HG03378 (cell line): ENCODE measurements at regions not wholly inside any gene's neighbourhood (a gene's known extent, or its start where the extent isn't known, plus 50 kb on each side); places are given as distances from the start of the nearest gene placed in this dataset.
"Not testable (repeated sequence)": the region's sequence is repeated elsewhere in the genome, so short reads cannot be mapped to it uniquely, and the experiment has no call there.

ENCODE experiments used
- ATAC-seq: cut with Tn5 transposase; IDR thresholded peaks from one replicate; pipeline ENCODE4 v1.9.1; 2021; ENCODE audit warnings: mild to moderate bottlenecking, moderate library complexity; ENCODE audit not compliant: unreplicated experiment

- no peak for ATAC-seq
Observed at GRCh38 chr17:31684901-31685300, 174.1 kb downstream of the COPRS start.

- ATAC-seq = no peak
Observed at GRCh38 chr17:31680126-31680525, 178.9 kb downstream of the COPRS start.

GRCh38 chr17:31679667-31680066 lies 179.4 kb downstream of the COPRS start:
- ATAC-seq = no peak

GRCh38 chr17:31678431-31678830 lies 180.6 kb downstream of the COPRS start:
- ATAC-seq = no peak

- no peak for ATAC-seq
Observed at GRCh38 chr17:31677681-31678080, 181.4 kb downstream of the COPRS start.

- no peak for ATAC-seq
Observed at GRCh38 chr17:31677036-31677435, 182.0 kb downstream of the COPRS start.

- ATAC-seq = not testable (repeated sequence)
Observed at GRCh38 chr17:31675392-31675791, 183.7 kb downstream of the COPRS start.

- no peak for ATAC-seq
Observed at GRCh38 chr17:31674717-31675349, 184.2 kb downstream of the COPRS start.

GRCh38 chr17:31674305-31674704 lies 184.7 kb downstream of the COPRS start:
- ATAC-seq = no peak

GRCh38 chr17:31673076-31673475 lies 186.0 kb downstream of the COPRS start:
- no peak for ATAC-seq

- ATAC-seq = no peak
Observed at GRCh38 chr17:31672161-31672819, 186.8 kb downstream of the COPRS start.

- no peak for ATAC-seq
Observed at GRCh38 chr17:31663576-31663975, 195.5 kb downstream of the COPRS start.

GRCh38 chr17:31660684-31661083 lies 198.4 kb downstream of the COPRS start:
- no peak for ATAC-seq

GRCh38 chr17:31657876-31658275 lies 201.2 kb downstream of the COPRS start:
- ATAC-seq = no peak

- no peak for ATAC-seq
Observed at GRCh38 chr17:31654936-31655335, 204.1 kb downstream of the COPRS start.

GRCh38 chr17:31653691-31654090 lies 205.4 kb downstream of the COPRS start:
- ATAC-seq = no peak

- no peak for ATAC-seq
Observed at GRCh38 chr17:31650756-31651520, 208.1 kb downstream of the COPRS start.

GRCh38 chr17:31649302-31649701 lies 209.7 kb downstream of the COPRS start:
- no peak for ATAC-seq

- no peak for ATAC-seq
Observed at GRCh38 chr17:31647661-31648060, 211.4 kb downstream of the COPRS start.

GRCh38 chr17:31646642-31647041 lies 212.4 kb downstream of the COPRS start:
- ATAC-seq = no peak

GRCh38 chr17:31645351-31645750 lies 213.7 kb downstream of the COPRS start:
- no peak for ATAC-seq

- ATAC-seq = no peak
Observed at GRCh38 chr17:31631766-31632165, 227.3 kb downstream of the COPRS start.
